ENCODE measurements at regions not wholly inside any gene's neighbourhood (a gene's known extent, or its start where the extent isn't known, plus 50 kb on each side); places are given as distances from the start of the nearest gene placed in this dataset.

DNA sequence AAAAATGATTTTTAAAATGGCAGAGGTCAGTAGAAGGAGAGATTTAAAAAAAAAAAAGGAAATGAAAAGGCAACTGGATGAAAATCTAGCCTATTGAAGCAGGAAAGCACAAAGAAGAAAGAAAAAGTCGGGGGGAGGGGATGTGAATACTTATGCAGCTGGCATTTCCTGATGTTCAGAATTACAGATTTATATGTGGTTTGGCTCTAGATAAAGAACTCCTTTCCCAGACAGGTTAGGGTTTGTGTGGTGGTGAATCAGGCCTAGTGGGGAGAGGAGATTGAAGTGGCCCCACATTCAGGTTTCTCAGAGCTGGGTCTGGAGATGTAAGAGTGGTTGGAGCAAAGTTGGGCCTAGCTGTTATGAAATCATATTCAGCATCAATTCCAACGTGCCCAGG is 394.4 kb downstream of the FIGN start:
- no peak for DNase-seq (ENCODE audit: low read depth)
- H3K4me3 ChIP-seq (ENCODE audit: low read depth, low read length), result no peak overlapping the region
- ChIA-PET CTCF (no interaction called here), POLR2A (no interaction called here)
- no peaks in the 10 kb centered on the region for H3K36me3 ChIP-seq (ENCODE audit: control insufficient read depth, insufficient read depth, low read length)
- TF ChIP-seq, protein P1, sequence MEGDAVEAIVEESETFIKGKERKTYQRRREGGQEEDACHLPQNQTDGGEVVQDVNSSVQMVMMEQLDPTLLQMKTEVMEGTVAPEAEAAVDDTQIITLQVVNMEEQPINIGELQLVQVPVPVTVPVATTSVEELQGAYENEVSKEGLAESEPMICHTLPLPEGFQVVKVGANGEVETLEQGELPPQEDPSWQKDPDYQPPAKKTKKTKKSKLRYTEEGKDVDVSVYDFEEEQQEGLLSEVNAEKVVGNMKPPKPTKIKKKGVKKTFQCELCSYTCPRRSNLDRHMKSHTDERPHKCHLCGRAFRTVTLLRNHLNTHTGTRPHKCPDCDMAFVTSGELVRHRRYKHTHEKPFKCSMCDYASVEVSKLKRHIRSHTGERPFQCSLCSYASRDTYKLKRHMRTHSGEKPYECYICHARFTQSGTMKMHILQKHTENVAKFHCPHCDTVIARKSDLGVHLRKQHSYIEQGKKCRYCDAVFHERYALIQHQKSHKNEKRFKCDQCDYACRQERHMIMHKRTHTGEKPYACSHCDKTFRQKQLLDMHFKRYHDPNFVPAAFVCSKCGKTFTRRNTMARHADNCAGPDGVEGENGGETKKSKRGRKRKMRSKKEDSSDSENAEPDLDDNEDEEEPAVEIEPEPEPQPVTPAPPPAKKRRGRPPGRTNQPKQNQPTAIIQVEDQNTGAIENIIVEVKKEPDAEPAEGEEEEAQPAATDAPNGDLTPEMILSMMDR (IDR thresholded peaks at IDR 0.05; ENCODE audit: insufficient read depth, low read depth, low read length), result no peak
- no peaks in the 10 kb centered on the region for H3K27me3 ChIP-seq (ENCODE audit: control insufficient read depth, insufficient read depth, low read length)

DNA sequence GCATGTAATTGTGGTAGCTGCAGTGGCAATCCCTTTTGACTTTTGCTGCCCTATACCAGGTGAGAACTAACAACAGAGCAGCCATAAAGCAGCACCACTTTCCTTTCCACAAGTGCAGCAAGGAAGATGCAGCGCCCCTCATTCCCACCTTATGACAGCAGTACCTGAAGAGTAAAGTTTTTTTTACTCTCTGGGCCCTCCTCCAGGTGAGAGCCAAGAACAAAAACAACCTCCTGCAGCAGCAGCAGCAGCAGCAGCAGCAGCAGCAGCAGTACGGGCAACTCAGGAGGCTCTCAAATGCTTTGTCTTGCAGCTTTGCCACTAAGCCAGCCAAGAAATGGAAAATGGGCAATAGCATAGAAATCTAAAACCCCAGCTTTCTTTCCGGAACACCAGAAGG is 397.5 kb downstream of the FIGN start:
- ChIA-PET CTCF (interaction anchor here (0.7 kb wide), 1 partner anchor 23 kb away, joined by 3 read pairs; no protein-coding TSS in a partner anchor), POLR2A (no interaction called here)
- DNase-seq (ENCODE audit: low read depth), result no peak
- Histone ChIP-seq H3K36me3 (ENCODE audit: control insufficient read depth, insufficient read depth, low read length) (no peaks in the 10 kb centered on the region), H3K27me3 (ENCODE audit: control insufficient read depth, insufficient read depth, low read length) (no peaks in the 10 kb centered on the region; the same call in 1 of the 2 replicates), H3K4me3 (ENCODE audit: low read depth, low read length) (no peak overlapping the region)
- TF ChIP-seq, protein P1 (IDR thresholded peaks at IDR 0.05; ENCODE audit: insufficient read depth, low read depth, low read length), result no peak

GRCh38 chr2:163324677-163325076 is 411.1 kb downstream of the FIGN start:
- TF ChIP-seq, protein P1 (IDR thresholded peaks at IDR 0.05; ENCODE audit: insufficient read depth, low read depth, low read length), result no peak
- ChIA-PET POLR2A (no interaction called here), CTCF (no interaction called here)
- Histone ChIP-seq H3K36me3 (ENCODE audit: control insufficient read depth, insufficient read depth, low read length) (no peaks in the 10 kb centered on the region), H3K27me3 (ENCODE audit: control insufficient read depth, insufficient read depth, low read length) (no peaks in the 10 kb centered on the region), H3K4me3 (ENCODE audit: low read depth, low read length) (no peak overlapping the region)
- DNase-seq (ENCODE audit: low read depth), result no peak

DNA sequence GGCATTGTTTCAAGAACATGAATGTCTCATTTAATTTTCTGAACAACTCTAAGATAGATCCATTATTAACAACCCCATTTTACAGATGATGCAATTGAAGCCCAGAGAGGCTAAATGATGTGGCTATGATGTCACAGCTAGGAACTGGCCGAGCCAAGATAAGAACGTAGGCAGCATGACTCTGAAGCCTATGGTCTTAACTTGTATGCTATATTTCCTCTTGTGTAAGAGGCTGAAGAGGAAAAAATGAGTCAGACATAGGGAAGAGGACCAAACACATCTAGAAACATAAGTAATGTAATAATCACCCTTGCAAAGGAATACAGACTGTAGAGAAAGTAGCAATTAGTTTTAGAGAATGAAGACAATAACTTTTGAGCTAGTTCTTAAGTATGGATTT is 416.8 kb downstream of the FIGN start:
- H3K4me3 ChIP-seq (ENCODE audit: low read depth, low read length), result no peak overlapping the region
- POLR2A ChIA-PET, result no interaction called here
- TF ChIP-seq, protein P1 (IDR thresholded peaks at IDR 0.05; ENCODE audit: insufficient read depth, low read depth, low read length), result no peak
- DNase-seq (ENCODE audit: low read depth), result no peak
- no peaks in the 10 kb centered on the region for H3K36me3 ChIP-seq (ENCODE audit: control insufficient read depth, insufficient read depth, low read length)
- CTCF ChIA-PET, result no interaction called here
- H3K27me3 ChIP-seq (ENCODE audit: control insufficient read depth, insufficient read depth, low read length), result no peaks in the 10 kb centered on the region

GRCh38 chr2:163314712-163315111 is 421.1 kb downstream of the FIGN start:
- TF ChIP-seq, protein P1 (IDR thresholded peaks at IDR 0.05; ENCODE audit: insufficient read depth, low read depth, low read length), result no peak
- ChIA-PET POLR2A (no interaction called here), CTCF (no interaction called here)
- H3K4me3 ChIP-seq (ENCODE audit: low read depth, low read length), result no peak overlapping the region
- H3K36me3 ChIP-seq (ENCODE audit: control insufficient read depth, insufficient read depth, low read length), result no peaks in the 10 kb centered on the region
- no peaks in the 10 kb centered on the region for H3K27me3 ChIP-seq (ENCODE audit: control insufficient read depth, insufficient read depth, low read length)
- DNase-seq (ENCODE audit: low read depth), result no peak
